Ovary (tissue), 3 donors: ENCODE measurements at regions not wholly inside any gene's neighbourhood (a gene's known extent, or its start where the extent isn't known, plus 50 kb on each side); places are given as distances from the start of the nearest gene placed in this dataset.

Experiments
- CTCF ChIP-seq, 3 donors: fragments of 450-650 bp in 2 of 3; fragments of 200-600 bp in 1 of 3; IDR thresholded peaks; one replicate each; pipeline versions ENCODE4 v1.5.1 to v1.8.0; 2016 to 2022; ENCODE audit warnings: antibody characterized with exemption in 3 of 3, mild to moderate bottlenecking in 1 of 3
- POLR2A ChIP-seq: fragments of 450-650 bp; IDR thresholded peaks from one replicate; pipeline ENCODE4 v1.6.1; 2017; ENCODE audit warnings: antibody characterized with exemption, mild to moderate bottlenecking, moderate library complexity
- donor health status: DM: no; HTN: no; CAD: no.

DNA sequence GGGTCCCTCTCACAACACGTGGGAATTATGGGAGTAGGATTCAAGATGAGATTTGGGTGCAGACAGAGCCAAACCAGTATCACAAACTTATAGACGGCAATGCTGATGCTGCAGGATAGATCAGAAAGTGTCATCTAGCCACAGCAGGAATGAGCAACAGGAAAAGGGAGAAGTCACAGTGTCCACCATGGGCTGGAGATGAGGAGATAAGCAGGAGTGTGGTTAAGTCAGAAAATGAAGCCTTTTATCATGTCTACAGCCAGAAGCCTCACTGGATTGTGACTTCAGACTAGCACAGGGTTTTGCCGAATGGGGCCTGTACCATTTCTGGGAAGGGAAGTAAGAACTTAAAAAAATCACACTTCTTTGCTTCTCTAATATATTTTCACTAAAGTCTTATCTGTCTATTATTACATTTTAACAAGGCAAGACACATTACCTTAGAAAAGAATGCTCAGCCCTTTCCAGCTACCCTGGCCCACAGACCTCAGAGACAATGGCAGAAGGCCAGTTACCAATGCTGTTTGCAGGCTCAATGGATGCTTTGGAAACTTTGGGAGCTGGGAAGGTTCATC is 490.2 kb upstream of the SALL1 start:
- TF ChIP-seq CTCF (IDR thresholded peaks at IDR 0.05): no peak
- no peak for TF ChIP-seq POLR2A
